ENCODE measurements at regions not wholly inside any gene's neighbourhood (a gene's known extent, or its start where the extent isn't known, plus 50 kb on each side); places are given as distances from the start of the nearest gene placed in this dataset.

- intact Hi-C loops (cut with micrococcal nuclease) = no loop called here
- H3K4me1 ChIP-seq (ENCODE audit: control insufficient read depth in 2 of 2, insufficient read depth in 2 of 2, low read length in 2 of 2) = no peaks in the 10 kb centered on the region
- no peak overlapping the region for H3K27ac ChIP-seq (ENCODE audit: low read depth, low read length)
- H3K27me3 ChIP-seq (ENCODE audit: control insufficient read depth in 2 of 2, insufficient read depth in 2 of 2, low read length in 2 of 2) = no peaks in the 10 kb centered on the region
- ATAC-seq (no peak), DNase-seq (no peak)
- H3K36me3 ChIP-seq (ENCODE audit: control insufficient read depth in 2 of 3, insufficient read depth in 3 of 3, low read length in 3 of 3) = no peaks in the 10 kb centered on the region
- H3K4me3 Mint-ChIP-seq = no peak overlapping the region
- POLR2A ChIA-PET = no interaction called here
- no peaks in the 10 kb centered on the region for H3K36me3 Mint-ChIP-seq
- H3K4me1 Mint-ChIP-seq = no peaks in the 10 kb centered on the region
- H3K9me3 ChIP-seq (ENCODE audit: control insufficient read depth in 2 of 3, low read length in 3 of 3) = no peaks in the 10 kb centered on the region
- CTCF ChIA-PET = no interaction called here
- H3K27ac Mint-ChIP-seq = no peak overlapping the region
- no peaks in the 10 kb centered on the region for H3K27me3 Mint-ChIP-seq
- no peak overlapping the region for H3K4me3 ChIP-seq (ENCODE audit: low read length)
- H3K9me3 Mint-ChIP-seq = peaks cover 0 to 15% (median 0%) of the 10 kb centered on the region in 11 donors
These were observed 216.5 kb upstream of the AADAT start for GRCh38 chr4:170306208-170306607.

DNA sequence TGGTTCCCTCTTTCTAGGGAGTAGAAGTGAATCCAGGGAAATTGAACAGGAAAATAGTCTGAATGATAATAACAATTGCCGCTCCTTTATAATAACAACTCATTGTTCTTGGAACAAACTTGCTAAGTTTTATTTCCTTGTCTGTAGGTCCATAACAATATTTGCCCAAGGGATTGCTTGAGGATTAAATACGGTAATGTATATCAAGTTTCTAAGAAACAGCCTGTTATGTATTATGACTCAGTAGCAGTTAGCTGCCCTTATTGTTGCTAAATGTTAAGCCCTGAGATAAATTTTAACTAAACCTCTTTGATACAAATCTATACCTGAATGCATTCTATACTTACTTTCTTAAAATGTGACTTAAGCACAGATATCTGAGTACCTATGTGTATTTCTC is 215.9 kb upstream of the AADAT start:
- no peak overlapping the region for H3K27ac Mint-ChIP-seq
- intact Hi-C loops (cut with micrococcal nuclease) = no loop called here
- Histone ChIP-seq H3K4me3 (ENCODE audit: low read length) (no peak overlapping the region), H3K27me3 (ENCODE audit: control insufficient read depth in 2 of 2, insufficient read depth in 2 of 2, low read length in 2 of 2) (no peaks in the 10 kb centered on the region), H3K4me1 (ENCODE audit: control insufficient read depth in 2 of 2, insufficient read depth in 2 of 2, low read length in 2 of 2) (no peaks in the 10 kb centered on the region), H3K9me3 (ENCODE audit: control insufficient read depth in 2 of 3, low read length in 3 of 3) (no peaks in the 10 kb centered on the region), H3K36me3 (ENCODE audit: control insufficient read depth in 2 of 3, insufficient read depth in 3 of 3, low read length in 3 of 3) (no peaks in the 10 kb centered on the region), H3K27ac (ENCODE audit: low read depth, low read length) (no peak overlapping the region)
- H3K4me1 Mint-ChIP-seq = no peaks in the 10 kb centered on the region
- ChIA-PET POLR2A (no interaction called here), CTCF (no interaction called here)
- H3K4me3 Mint-ChIP-seq = no peak overlapping the region
- H3K9me3 Mint-ChIP-seq = peaks cover 0 to 19% (median 0%) of the 10 kb centered on the region in 11 donors
- no peaks in the 10 kb centered on the region for H3K36me3 Mint-ChIP-seq
- no peaks in the 10 kb centered on the region for H3K27me3 Mint-ChIP-seq
- ATAC-seq (no peak), DNase-seq (no peak)

GRCh38 chr4:170281027-170281426 is 191.3 kb upstream of the AADAT start:
- ChIA-PET POLR2A (no interaction called here), CTCF (no interaction called here)
- H3K27me3 ChIP-seq (ENCODE audit: control insufficient read depth in 2 of 2, insufficient read depth in 2 of 2, low read length in 2 of 2) = no peaks in the 10 kb centered on the region
- DNase-seq (no peak), ATAC-seq (no peak)
- intact Hi-C loops (cut with micrococcal nuclease) = no loop called here
- Mint-ChIP-seq H3K36me3 (no peaks in the 10 kb centered on the region), H3K4me3 (no peak overlapping the region), H3K27me3 (no peaks in the 10 kb centered on the region), H3K4me1 (no peaks in the 10 kb centered on the region), H3K27ac (no peak overlapping the region), H3K9me3 (peaks cover 0 to 11% (median 2%) of the 10 kb centered on the region in 11 donors)
- no peaks in the 10 kb centered on the region for H3K9me3 ChIP-seq (ENCODE audit: control insufficient read depth in 2 of 3, low read length in 3 of 3)
- H3K27ac ChIP-seq (ENCODE audit: low read depth, low read length) = no peak overlapping the region
- H3K4me3 ChIP-seq (ENCODE audit: low read length) = no peak overlapping the region
- H3K4me1 ChIP-seq (ENCODE audit: control insufficient read depth in 2 of 2, insufficient read depth in 2 of 2, low read length in 2 of 2) = no peaks in the 10 kb centered on the region
- H3K36me3 ChIP-seq (ENCODE audit: control insufficient read depth in 2 of 3, insufficient read depth in 3 of 3, low read length in 3 of 3) = no peaks in the 10 kb centered on the region

DNA sequence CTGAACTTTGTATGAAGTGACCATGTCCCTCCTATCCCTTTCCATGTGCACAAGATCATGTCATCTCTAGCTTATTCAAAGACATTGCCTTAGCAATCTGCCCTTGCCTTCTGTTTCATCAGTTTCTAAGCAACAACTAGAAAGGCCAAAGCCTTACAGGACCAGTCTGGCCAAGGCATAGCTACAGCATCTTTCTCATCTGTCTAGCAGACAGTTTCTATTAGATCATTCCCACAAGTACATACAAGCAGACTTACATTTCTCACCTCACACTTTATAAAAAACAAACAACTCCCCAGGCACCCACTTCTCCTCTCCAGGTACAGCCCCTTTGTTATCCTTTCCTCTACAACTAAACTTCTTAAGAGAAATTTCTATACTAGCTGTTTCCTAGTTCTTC is 188.7 kb upstream of the AADAT start:
- Mint-ChIP-seq H3K4me1 (no peaks in the 10 kb centered on the region), H3K9me3 (peaks cover 0 to 11% (median 1%) of the 10 kb centered on the region in 11 donors), H3K36me3 (no peaks in the 10 kb centered on the region), H3K27ac (no peak overlapping the region), H3K27me3 (no peaks in the 10 kb centered on the region), H3K4me3 (no peak overlapping the region)
- no peaks in the 10 kb centered on the region for H3K36me3 ChIP-seq (ENCODE audit: control insufficient read depth in 2 of 3, insufficient read depth in 3 of 3, low read length in 3 of 3)
- CTCF ChIA-PET = no interaction called here
- H3K4me1 ChIP-seq (ENCODE audit: control insufficient read depth in 2 of 2, insufficient read depth in 2 of 2, low read length in 2 of 2) = no peaks in the 10 kb centered on the region
- intact Hi-C loops (cut with micrococcal nuclease) = no loop called here
- no peaks in the 10 kb centered on the region for H3K9me3 ChIP-seq (ENCODE audit: control insufficient read depth in 2 of 3, low read length in 3 of 3)
- no peak for DNase-seq
- no peak for ATAC-seq
- no peak overlapping the region for H3K4me3 ChIP-seq (ENCODE audit: low read length)
- POLR2A ChIA-PET = no interaction called here
- H3K27me3 ChIP-seq (ENCODE audit: control insufficient read depth in 2 of 2, insufficient read depth in 2 of 2, low read length in 2 of 2) = no peaks in the 10 kb centered on the region
- no peak overlapping the region for H3K27ac ChIP-seq (ENCODE audit: low read depth, low read length)

GRCh38 chr4:170274616-170275015 is 184.9 kb upstream of the AADAT start:
- Mint-ChIP-seq H3K27ac (no peak overlapping the region), H3K9me3 (peaks cover 0 to 6% (median 0%) of the 10 kb centered on the region in 11 donors), H3K36me3 (peaks cover 0 to 2% (median 0%) of the 10 kb centered on the region in 5 donors), H3K27me3 (peaks cover 0 to 7% (median 0%) of the 10 kb centered on the region in 5 donors), H3K4me1 (no peaks in the 10 kb centered on the region), H3K4me3 (no peak overlapping the region)
- Histone ChIP-seq H3K4me3 (ENCODE audit: low read length) (no peak overlapping the region), H3K36me3 (ENCODE audit: control insufficient read depth in 2 of 3, insufficient read depth in 3 of 3, low read length in 3 of 3) (no peaks in the 10 kb centered on the region), H3K9me3 (ENCODE audit: control insufficient read depth in 2 of 3, low read length in 3 of 3) (no peaks in the 10 kb centered on the region), H3K27ac (ENCODE audit: low read depth, low read length) (no peak overlapping the region), H3K4me1 (ENCODE audit: control insufficient read depth in 2 of 2, insufficient read depth in 2 of 2, low read length in 2 of 2) (no peaks in the 10 kb centered on the region), H3K27me3 (ENCODE audit: control insufficient read depth in 2 of 2, insufficient read depth in 2 of 2, low read length in 2 of 2) (no peaks in the 10 kb centered on the region)
- intact Hi-C loops (cut with micrococcal nuclease) = no loop called here
- DNase-seq = no peak
- POLR2A ChIA-PET = no interaction called here
- CTCF ChIA-PET = no interaction called here
- no peak for ATAC-seq

- Histone ChIP-seq H3K4me3 (ENCODE audit: low read length) (no peak overlapping the region), H3K27me3 (ENCODE audit: control insufficient read depth in 2 of 2, insufficient read depth in 2 of 2, low read length in 2 of 2) (no peaks in the 10 kb centered on the region), H3K36me3 (ENCODE audit: control insufficient read depth in 2 of 3, insufficient read depth in 3 of 3, low read length in 3 of 3) (no peaks in the 10 kb centered on the region), H3K4me1 (ENCODE audit: control insufficient read depth in 2 of 2, insufficient read depth in 2 of 2, low read length in 2 of 2) (no peaks in the 10 kb centered on the region), H3K9me3 (ENCODE audit: control insufficient read depth in 2 of 3, low read length in 3 of 3) (no peaks in the 10 kb centered on the region), H3K27ac (ENCODE audit: low read depth, low read length) (no peak overlapping the region)
- Mint-ChIP-seq H3K27ac (no peak overlapping the region), H3K9me3 (peaks cover 0 to 12% (median under 1%) of the 10 kb centered on the region in 11 donors), H3K36me3 (peaks cover 0 to 6% (median 0%) of the 10 kb centered on the region in 5 donors), H3K27me3 (peaks cover 0 to 7% (median 0%) of the 10 kb centered on the region in 5 donors), H3K4me1 (no peaks in the 10 kb centered on the region), H3K4me3 (no peak overlapping the region)
- ATAC-seq = no peak
- intact Hi-C loops (cut with micrococcal nuclease) = no loop called here
- POLR2A ChIA-PET = no interaction called here
- CTCF ChIA-PET = no interaction called here
- DNase-seq = no peak
These were observed 183.2 kb upstream of the AADAT start for GRCh38 chr4:170272959-170273358.

DNA sequence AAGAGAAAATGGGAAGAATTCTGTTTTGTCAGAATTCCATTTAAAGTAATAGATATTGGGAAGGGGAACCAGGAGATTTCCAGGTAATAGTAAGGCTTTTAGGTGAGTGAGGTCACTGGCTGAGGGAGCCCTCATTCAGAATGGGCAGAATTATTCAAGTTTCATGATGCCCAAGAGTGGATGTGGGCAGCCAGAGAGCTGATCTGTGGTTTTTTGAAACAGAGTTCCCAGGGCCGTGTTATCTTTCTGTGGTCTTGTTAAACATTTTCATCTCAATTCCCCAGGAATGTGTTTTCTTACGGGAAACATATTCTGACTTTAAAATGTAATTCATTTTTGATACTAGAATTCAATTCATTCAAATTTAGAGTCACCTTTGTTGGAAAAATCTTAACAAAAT is 182.0 kb upstream of the AADAT start:
- Histone ChIP-seq H3K36me3 (ENCODE audit: control insufficient read depth in 2 of 3, insufficient read depth in 3 of 3, low read length in 3 of 3) (no peaks in the 10 kb centered on the region), H3K27me3 (ENCODE audit: control insufficient read depth in 2 of 2, insufficient read depth in 2 of 2, low read length in 2 of 2) (no peaks in the 10 kb centered on the region), H3K4me1 (ENCODE audit: control insufficient read depth in 2 of 2, insufficient read depth in 2 of 2, low read length in 2 of 2) (no peaks in the 10 kb centered on the region), H3K9me3 (ENCODE audit: control insufficient read depth in 2 of 3, low read length in 3 of 3) (no peaks in the 10 kb centered on the region), H3K4me3 (ENCODE audit: low read length) (no peak overlapping the region), H3K27ac (ENCODE audit: low read depth, low read length) (no peak overlapping the region)
- CTCF ChIA-PET = no interaction called here
- H3K27ac Mint-ChIP-seq = no peak overlapping the region
- DNase-seq (no peak), ATAC-seq (no peak)
- H3K27me3 Mint-ChIP-seq = peaks cover 0 to 7% (median 0%) of the 10 kb centered on the region in 5 donors
- H3K4me3 Mint-ChIP-seq = no peak overlapping the region
- POLR2A ChIA-PET = no interaction called here
- H3K4me1 Mint-ChIP-seq = no peaks in the 10 kb centered on the region
- peaks cover 0 to 6% (median 0%) of the 10 kb centered on the region in 5 donors for H3K36me3 Mint-ChIP-seq
- intact Hi-C loops (cut with micrococcal nuclease) = no loop called here
- peaks cover 0 to 15% (median 3%) of the 10 kb centered on the region in 11 donors for H3K9me3 Mint-ChIP-seq
